ENCODE measurements at regions not wholly inside any gene's neighbourhood (a gene's known extent, or its start where the extent isn't known, plus 50 kb on each side); places are given as distances from the start of the nearest gene placed in this dataset.
"Not testable (repeated sequence)": the region's sequence is repeated elsewhere in the genome, so short reads cannot be mapped to it uniquely, and the experiment has no call there.

GRCh38 chr15:72845981-72846383, 62.4 kb upstream of the ADPGK start:
- Histone ChIP-seq H3K9me3 (ENCODE audit: low read depth, low read length, poor library complexity, severe bottlenecking) (no peaks in the 10 kb centered on the region), H3K27ac (ENCODE audit: low read depth, low read length, poor library complexity, severe bottlenecking) (no peak overlapping the region), H3K36me3 (ENCODE audit: insufficient read depth, low read length, poor library complexity, severe bottlenecking) (no peaks in the 10 kb centered on the region), H3K27me3 (replicated peaks; ENCODE audit: insufficient read depth, low read depth, low read length, poor library complexity) (peaks cover 14% of the 10 kb centered on the region), H3K4me1 (ENCODE audit: insufficient read depth, low read length, poor library complexity, severe bottlenecking) (no peaks in the 10 kb centered on the region), H3K4me3 (ENCODE audit: low read depth, low read length, poor library complexity, severe bottlenecking) (no peak overlapping the region)
- no TSS peak for BruUV-seq (replicated peaks)
- ChIA-PET CTCF (no interaction called here), POLR2A (ENCODE audit: low non-redundant PET) (no interaction called here)
- DNase-seq (ENCODE audit: low spot score), result no peak
- no peak for TF ChIP-seq EZH2 (IDR thresholded peaks at IDR 0.05; ENCODE audit: borderline replicate concordance, low read depth, low read length, poor library complexity, severe bottlenecking)
- no peak for TF ChIP-seq CTCF (conservative IDR thresholded peaks at IDR 0.05; ENCODE audit: low read depth, low read length)
- intact Hi-C loops (cut with micrococcal nuclease; ENCODE audit: unreplicated experiment), result no loop called here

GRCh38 chr15:72844067-72844466, 60.5 kb upstream of the ADPGK start:
- no peak for TF ChIP-seq EZH2 (IDR thresholded peaks at IDR 0.05; ENCODE audit: borderline replicate concordance, low read depth, low read length, poor library complexity, severe bottlenecking)
- no peak for TF ChIP-seq CTCF (conservative IDR thresholded peaks at IDR 0.05; ENCODE audit: low read depth, low read length)
- ChIA-PET POLR2A (ENCODE audit: low non-redundant PET) (no interaction called here), CTCF (no interaction called here)
- no peak for DNase-seq (ENCODE audit: low spot score)
- Histone ChIP-seq H3K9me3 (ENCODE audit: low read depth, low read length, poor library complexity, severe bottlenecking) (no peaks in the 10 kb centered on the region), H3K27ac (ENCODE audit: low read depth, low read length, poor library complexity, severe bottlenecking) (no peak overlapping the region), H3K27me3 (replicated peaks; ENCODE audit: insufficient read depth, low read depth, low read length, poor library complexity) (peaks cover 14% of the 10 kb centered on the region), H3K4me3 (ENCODE audit: low read depth, low read length, poor library complexity, severe bottlenecking) (no peak overlapping the region), H3K36me3 (ENCODE audit: insufficient read depth, low read length, poor library complexity, severe bottlenecking) (no peaks in the 10 kb centered on the region), H3K4me1 (ENCODE audit: insufficient read depth, low read length, poor library complexity, severe bottlenecking) (no peaks in the 10 kb centered on the region)
- BruUV-seq (replicated peaks), result no TSS peak
- intact Hi-C loops (cut with micrococcal nuclease; ENCODE audit: unreplicated experiment), result no loop called here

GRCh38 chr15:72843340-72843739, 59.8 kb upstream of the ADPGK start:
- POLR2A ChIA-PET (ENCODE audit: low non-redundant PET); DNase-seq (ENCODE audit: low spot score); H3K9me3 ChIP-seq (ENCODE audit: low read depth, low read length, poor library complexity, severe bottlenecking); CTCF ChIA-PET; H3K27ac ChIP-seq (ENCODE audit: low read depth, low read length, poor library complexity, severe bottlenecking); H3K36me3 ChIP-seq (ENCODE audit: insufficient read depth, low read length, poor library complexity, severe bottlenecking); H3K4me3 ChIP-seq (ENCODE audit: low read depth, low read length, poor library complexity, severe bottlenecking); intact Hi-C loops (cut with micrococcal nuclease; ENCODE audit: unreplicated experiment); BruUV-seq (replicated peaks); H3K4me1 ChIP-seq (ENCODE audit: insufficient read depth, low read length, poor library complexity, severe bottlenecking): not testable (repeated sequence)
- peaks cover 14% of the 10 kb centered on the region for H3K27me3 ChIP-seq (replicated peaks; ENCODE audit: insufficient read depth, low read depth, low read length, poor library complexity)

- Histone ChIP-seq H3K4me1 (ENCODE audit: insufficient read depth, low read length, poor library complexity, severe bottlenecking) (no peaks in the 10 kb centered on the region), H3K4me3 (ENCODE audit: low read depth, low read length, poor library complexity, severe bottlenecking) (no peak overlapping the region), H3K27ac (ENCODE audit: low read depth, low read length, poor library complexity, severe bottlenecking) (no peak overlapping the region), H3K36me3 (ENCODE audit: insufficient read depth, low read length, poor library complexity, severe bottlenecking) (no peaks in the 10 kb centered on the region), H3K9me3 (ENCODE audit: low read depth, low read length, poor library complexity, severe bottlenecking) (no peaks in the 10 kb centered on the region), H3K27me3 (replicated peaks; ENCODE audit: insufficient read depth, low read depth, low read length, poor library complexity) (peaks cover 14% of the 10 kb centered on the region)
- ChIA-PET CTCF (no interaction called here), POLR2A (ENCODE audit: low non-redundant PET) (no interaction called here)
- DNase-seq (ENCODE audit: low spot score), result no peak
- intact Hi-C loops (cut with micrococcal nuclease; ENCODE audit: unreplicated experiment), result no loop called here
- BruUV-seq (replicated peaks), result no TSS peak
- no peak for TF ChIP-seq EZH2 (IDR thresholded peaks at IDR 0.05; ENCODE audit: borderline replicate concordance, low read depth, low read length, poor library complexity, severe bottlenecking)
- TF ChIP-seq CTCF (conservative IDR thresholded peaks at IDR 0.05; ENCODE audit: low read depth, low read length), result no peak
These were observed 56.6 kb upstream of the ADPGK start for GRCh38 chr15:72840114-72840513.
